Endothelial cell of umbilical vein (primary cell): ENCODE measurements at regions not wholly inside any gene's neighbourhood (a gene's known extent, or its start where the extent isn't known, plus 50 kb on each side); places are given as distances from the start of the nearest gene placed in this dataset.

Source experiments
- BruUV-seq: library from RNA; stranded (reverse); fragments of 400-500 nt; replicated peaks from 2 replicates; lab custom pipeline; 2021; lab: Mats Ljungman, UMichigan
- CTCF ChIA-PET: fragments of 300-600, 350-600 bp; sonication (Branson Sonifier 250); formaldehyde crosslinking; loops from one replicate; lab custom pipeline; 2021; ENCODE audit warnings: antibody characterized with exemption, inconsistent platforms; lab: Charles Lee
- POLR2A ChIA-PET: fragments of 300-600, 350-600 bp; sonication (Branson Sonifier 250); formaldehyde crosslinking; loops from one replicate; lab custom pipeline; 2021; ENCODE audit warnings: antibody characterized with exemption, inconsistent platforms; lab: Charles Lee
- DNase-seq: peaks from one replicate; pipeline ENCODE4 v3.0.0-alpha.2; 2011; ENCODE audit warnings: low read depth, low spot score
- FAIRE-seq: peaks from 2 replicates; lab custom pipeline; 2011; peaks lifted over from hg19 to GRCh38; lab: Jason Lieb, UNC
- H2AFZ ChIP-seq: 2 replicates; pipeline ENCODE4 v1.6.0; 2012; ENCODE audit warnings: low read depth, low read length, control low read depth, inconsistent platforms
- H3K27ac ChIP-seq: 2 replicates; pipeline ENCODE4 v1.5.1; 2011; ENCODE audit warnings: low read depth, mild to moderate bottlenecking, control low read depth, low read length, moderate library complexity; ENCODE audit not compliant: insufficient read depth
- H3K27me3 ChIP-seq, 2 experiments: 2 replicates each; pipeline versions ENCODE4 v1.6.0 to v1.6.1; 2011; ENCODE audit warnings: low read length in 2 of 2, mixed read lengths in 1 of 2; ENCODE audit not compliant: control insufficient read depth in 2 of 2, insufficient read depth in 2 of 2
- H3K36me3 ChIP-seq, 2 experiments: 2 replicates in 1 of 2; 3 replicates in 1 of 2; pipeline ENCODE4 v1.5.1; 2011; ENCODE audit warnings: low read length in 2 of 2, mild to moderate bottlenecking in 1 of 2, moderate library complexity in 1 of 2; ENCODE audit not compliant: control insufficient read depth in 2 of 2, insufficient read depth in 2 of 2; ENCODE audit errors: extremely low read depth in 1 of 2
- H3K4me1 ChIP-seq: 3 replicates; pipeline ENCODE4 v1.5.1; 2011; ENCODE audit warnings: mild to moderate bottlenecking, low read length; ENCODE audit not compliant: control insufficient read depth, insufficient read depth; ENCODE audit errors: extremely low read depth
- H3K4me2 ChIP-seq: 2 replicates; pipeline ENCODE4 v1.6.1; 2011; ENCODE audit warnings: low read length, control low read depth, mixed read lengths; ENCODE audit not compliant: insufficient read depth
- H3K4me3 ChIP-seq, 3 experiments: fragments of 200-600 bp in 1 of 3; sonication (generic), shearing (Covaris generic) in 1 of 3; replicated peaks in 1 of 3; 2 replicates each; pipeline ENCODE4 v1.5.1; 2011 to 2016; ENCODE audit warnings: control low read depth in 3 of 3, low read length in 3 of 3, mild to moderate bottlenecking in 2 of 3, inconsistent platforms in 1 of 3, low read depth in 1 of 3, moderate library complexity in 1 of 3; ENCODE audit not compliant: insufficient read depth in 1 of 3
- H3K79me2 ChIP-seq: 2 replicates; pipeline ENCODE4 v1.6.0; 2012; ENCODE audit warnings: low read length, inconsistent platforms; ENCODE audit not compliant: control insufficient read depth, insufficient read depth
- H3K9ac ChIP-seq: replicated peaks from 2 replicates; pipeline ENCODE3; 2011; ENCODE audit warnings: low read length, control low read depth; ENCODE audit not compliant: insufficient read depth; ENCODE audit errors: extremely low read depth
- H3K9me1 ChIP-seq: replicated peaks from 3 replicates; pipeline ENCODE4 v1.6.0; 2011; ENCODE audit warnings: mild to moderate bottlenecking, low read length; ENCODE audit not compliant: control insufficient read depth, insufficient read depth; ENCODE audit errors: extremely low read depth
- H3K9me3 ChIP-seq: replicated peaks from 2 replicates; pipeline ENCODE4 v1.5.1; 2012; ENCODE audit warnings: low read length, inconsistent platforms; ENCODE audit not compliant: control insufficient read depth, insufficient read depth
- H4K20me1 ChIP-seq: replicated peaks from 2 replicates; pipeline ENCODE3; 2011; ENCODE audit warnings: mild to moderate bottlenecking, low read length; ENCODE audit not compliant: control insufficient read depth, insufficient read depth; ENCODE audit errors: extremely low read depth
- EZH2 ChIP-seq: IDR thresholded peaks from 2 replicates; pipeline ENCODE4 v1.6.1; 2012; ENCODE audit warnings: borderline replicate concordance, low read depth, mild to moderate bottlenecking, moderate library complexity, low read length, inconsistent platforms; ENCODE audit not compliant: severe bottlenecking
- FOS ChIP-seq: IDR thresholded peaks from 2 replicates; pipeline ENCODE4 v1.6.1; 2011; ENCODE audit warnings: mild to moderate bottlenecking, low read length, moderate library complexity, borderline replicate concordance; ENCODE audit not compliant: insufficient read depth
- GATA2 ChIP-seq: IDR thresholded peaks from 2 replicates; pipeline ENCODE4 v1.7.0; 2011; ENCODE audit warnings: low read depth, mild to moderate bottlenecking, moderate library complexity, mixed read lengths, low read length; ENCODE audit not compliant: insufficient read length, insufficient read depth
- JUN ChIP-seq: IDR thresholded peaks from 2 replicates; pipeline ENCODE4 v1.6.1; 2011; ENCODE audit warnings: borderline replicate concordance, low read depth; ENCODE audit not compliant: insufficient read length, insufficient read depth
- MAX ChIP-seq: IDR thresholded peaks from 2 replicates; pipeline ENCODE4 v1.6.1; 2011; ENCODE audit not compliant: insufficient read depth, insufficient read length
- MYC ChIP-seq: IDR thresholded peaks from one replicate; pipeline ENCODE4 v1.6.1; 2011; ENCODE audit warnings: mild to moderate bottlenecking, low read depth, low read length
- POLR2A ChIP-seq: IDR thresholded peaks from 2 replicates; pipeline ENCODE4 v1.6.1; 2012; ENCODE audit warnings: low read depth, mild to moderate bottlenecking, control low read depth, low read length
- POLR2AphosphoS5 ChIP-seq: IDR thresholded peaks from 2 replicates; pipeline ENCODE4 v1.6.1; 2012; ENCODE audit warnings: low read depth, mild to moderate bottlenecking, control low read depth, low read length, moderate library complexity; ENCODE audit not compliant: insufficient read depth
- dilution Hi-C: fragments of 300-500 bp; cut with MboI; formaldehyde crosslinking; loops from one replicate; pipeline ENCODE4 v1.15.0; 2019; ENCODE audit warnings: low sequenced_read_pairs; ENCODE audit not compliant: extremely low pct_ligation_motif_present
- intact Hi-C: fragments of 100-400 bp; cut with micrococcal nuclease; formaldehyde crosslinking; loops from one replicate; pipeline ENCODE4 v1.10.0; 2022
- TF ChIP-seq, protein P1 (sequence below), 2 donors: IDR thresholded peaks; 1 replicate in 1 of 2; 2 replicates in 1 of 2; pipeline ENCODE4 v1.5.1; 2011; ENCODE audit warnings: low read length in 2 of 2, mild to moderate bottlenecking in 2 of 2, moderate library complexity in 2 of 2, control low read depth in 1 of 2, inconsistent platforms in 1 of 2, low read depth in 1 of 2; ENCODE audit not compliant: insufficient read depth in 1 of 2; ENCODE audit errors: extremely low read depth in 1 of 2

GRCh38 chr5:37979559-37979958, 139.7 kb upstream of the GDNF start:
- Histone ChIP-seq H3K4me3 (no peak overlapping the region), H2AFZ (no peak overlapping the region), H3K9me3 (no peaks in the 10 kb centered on the region), H3K4me2 (no peak overlapping the region), H3K79me2 (no peaks in the 10 kb centered on the region), H3K36me3 (no peaks in the 10 kb centered on the region), H3K27me3 (no peaks in the 10 kb centered on the region), H3K27ac (no peak overlapping the region), H4K20me1 (no peaks in the 10 kb centered on the region), H3K9ac (no peak overlapping the region), H3K4me1 (no peaks in the 10 kb centered on the region), H3K9me1 (no peaks in the 10 kb centered on the region)
- dilution Hi-C loops (no loop called here), intact Hi-C loops (no loop called here)
- no TSS peak for BruUV-seq
- TF ChIP-seq JUN (no peak), MAX (no peak), FOS (no peak), MYC (no peak), GATA2 (no peak), POLR2A (no peak), POLR2AphosphoS5 (no peak), EZH2 (no peak)
- TF ChIP-seq, protein P1, sequence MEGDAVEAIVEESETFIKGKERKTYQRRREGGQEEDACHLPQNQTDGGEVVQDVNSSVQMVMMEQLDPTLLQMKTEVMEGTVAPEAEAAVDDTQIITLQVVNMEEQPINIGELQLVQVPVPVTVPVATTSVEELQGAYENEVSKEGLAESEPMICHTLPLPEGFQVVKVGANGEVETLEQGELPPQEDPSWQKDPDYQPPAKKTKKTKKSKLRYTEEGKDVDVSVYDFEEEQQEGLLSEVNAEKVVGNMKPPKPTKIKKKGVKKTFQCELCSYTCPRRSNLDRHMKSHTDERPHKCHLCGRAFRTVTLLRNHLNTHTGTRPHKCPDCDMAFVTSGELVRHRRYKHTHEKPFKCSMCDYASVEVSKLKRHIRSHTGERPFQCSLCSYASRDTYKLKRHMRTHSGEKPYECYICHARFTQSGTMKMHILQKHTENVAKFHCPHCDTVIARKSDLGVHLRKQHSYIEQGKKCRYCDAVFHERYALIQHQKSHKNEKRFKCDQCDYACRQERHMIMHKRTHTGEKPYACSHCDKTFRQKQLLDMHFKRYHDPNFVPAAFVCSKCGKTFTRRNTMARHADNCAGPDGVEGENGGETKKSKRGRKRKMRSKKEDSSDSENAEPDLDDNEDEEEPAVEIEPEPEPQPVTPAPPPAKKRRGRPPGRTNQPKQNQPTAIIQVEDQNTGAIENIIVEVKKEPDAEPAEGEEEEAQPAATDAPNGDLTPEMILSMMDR (IDR thresholded peaks at IDR 0.05; ENCODE audit: extremely low read depth in 1 of 2, insufficient read depth in 1 of 2, low read depth in 1 of 2, low read length in 2 of 2), result no peak
- ChIA-PET CTCF (no interaction called here), POLR2A (no interaction called here)
- DNase-seq (no peak), FAIRE-seq (no peak)
